GM18508 (cell line): ENCODE measurements at regions not wholly inside any gene's neighbourhood (a gene's known extent, or its start where the extent isn't known, plus 50 kb on each side); places are given as distances from the start of the nearest gene placed in this dataset.
A peak's percentile ranks its signal among the peaks of the same experiment; 100 is the strongest.
"Not testable (repeated sequence)": the region's sequence is repeated elsewhere in the genome, so short reads cannot be mapped to it uniquely, and the experiment has no call there.

Experiments used
- ATAC-seq: cut with Tn5 transposase; IDR thresholded peaks from one replicate; pipeline ENCODE4 v1.9.1; 2021; ENCODE audit warnings: moderate number of reproducible peaks; ENCODE audit not compliant: insufficient read depth, unreplicated experiment

GRCh38 chr4:11842620-11843263 lies 414.0 kb upstream of the HS3ST1 start:
- ATAC-seq, result no peak

DNA sequence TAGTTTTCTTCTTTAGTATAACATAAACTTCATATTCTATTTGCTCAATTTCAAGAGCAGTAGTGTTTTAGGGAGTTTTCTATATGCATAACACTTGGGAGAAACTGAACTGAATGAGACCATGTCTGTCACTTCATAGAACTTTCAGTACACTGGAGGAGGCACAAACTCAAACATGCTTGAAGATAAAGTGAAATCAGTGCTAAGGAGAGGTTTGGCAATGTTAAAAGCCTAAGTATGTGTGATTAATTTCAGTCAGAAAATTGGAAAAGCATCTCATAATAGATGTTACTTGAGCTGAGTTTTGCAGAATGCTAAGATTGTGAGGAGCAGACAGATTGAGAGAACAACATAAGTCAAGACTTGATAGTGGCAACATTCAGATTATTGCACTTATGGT lies 411.2 kb upstream of the HS3ST1 start:
- no peak for ATAC-seq

GRCh38 chr4:11831739-11832138 lies 403.0 kb upstream of the HS3ST1 start:
- ATAC-seq, result no peak

GRCh38 chr4:11824566-11824965 lies 395.9 kb upstream of the HS3ST1 start:
- no peak for ATAC-seq

- no peak for ATAC-seq
Measured at GRCh38 chr4:11821772-11822430, 393.2 kb upstream of the HS3ST1 start.

DNA sequence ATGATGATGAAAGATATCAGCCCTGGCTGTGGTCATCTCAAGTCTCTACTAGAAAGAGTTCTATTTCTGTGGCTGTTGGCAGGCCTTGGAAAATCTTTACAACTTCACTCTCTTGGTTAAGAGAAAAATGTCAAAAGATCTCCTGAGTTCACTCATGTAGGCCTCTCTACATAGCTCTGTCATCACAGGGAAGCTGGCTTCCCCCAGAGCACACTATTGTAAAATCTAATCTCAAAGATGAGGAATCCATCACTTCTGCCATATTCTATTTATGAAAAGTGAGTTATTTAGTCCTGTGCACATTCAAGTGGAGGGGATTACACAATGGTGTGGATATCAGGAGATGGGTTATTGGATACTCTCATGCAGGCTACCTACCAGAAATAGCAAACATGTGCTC lies 388.4 kb upstream of the HS3ST1 start:
- ATAC-seq, result no peak

- no peak for ATAC-seq
Measured at GRCh38 chr4:11814758-11815157, 386.1 kb upstream of the HS3ST1 start.

DNA sequence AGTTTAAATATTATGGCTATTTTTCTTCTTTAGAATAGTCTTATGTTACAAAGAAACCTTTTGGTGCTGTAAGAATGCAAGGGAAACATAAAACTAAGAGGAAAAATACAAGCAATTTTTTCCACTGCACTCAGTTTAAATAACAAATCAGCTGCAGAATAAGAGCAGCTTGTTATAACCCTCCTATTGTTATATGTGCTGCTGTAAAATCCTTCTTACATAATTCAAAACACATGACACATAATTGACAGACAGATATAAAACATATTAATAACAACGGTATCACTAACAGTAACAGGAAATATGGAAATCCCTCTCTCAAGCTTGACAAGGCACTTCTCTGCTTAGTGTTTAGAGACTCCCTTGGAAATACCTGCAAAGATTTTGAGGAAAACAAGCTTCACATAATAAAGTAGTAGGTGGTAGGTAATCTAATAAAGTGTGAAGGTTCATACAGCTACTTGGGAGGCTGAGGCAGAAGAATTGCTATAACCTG lies 385.3 kb upstream of the HS3ST1 start:
- no peak for ATAC-seq

DNA sequence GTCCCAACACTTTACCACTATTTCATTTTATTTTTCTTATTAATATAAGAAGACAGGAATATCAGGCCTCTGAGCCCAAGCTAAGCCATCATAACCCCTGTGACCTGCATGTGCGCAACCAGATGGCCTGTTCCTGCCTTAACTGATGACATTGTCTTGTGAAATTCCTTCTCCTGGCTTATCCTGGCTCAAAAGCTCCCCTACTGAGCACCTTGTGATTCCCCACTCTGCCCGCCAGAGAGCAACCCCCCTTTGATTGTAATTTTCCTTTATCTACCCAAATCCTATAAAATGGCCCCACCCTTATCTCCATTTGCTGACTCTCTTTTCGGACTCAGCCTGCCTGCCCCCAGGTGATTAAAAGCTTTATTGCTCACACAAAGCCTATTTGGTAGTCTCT lies 382.8 kb upstream of the HS3ST1 start:
- not testable (repeated sequence) for ATAC-seq

DNA sequence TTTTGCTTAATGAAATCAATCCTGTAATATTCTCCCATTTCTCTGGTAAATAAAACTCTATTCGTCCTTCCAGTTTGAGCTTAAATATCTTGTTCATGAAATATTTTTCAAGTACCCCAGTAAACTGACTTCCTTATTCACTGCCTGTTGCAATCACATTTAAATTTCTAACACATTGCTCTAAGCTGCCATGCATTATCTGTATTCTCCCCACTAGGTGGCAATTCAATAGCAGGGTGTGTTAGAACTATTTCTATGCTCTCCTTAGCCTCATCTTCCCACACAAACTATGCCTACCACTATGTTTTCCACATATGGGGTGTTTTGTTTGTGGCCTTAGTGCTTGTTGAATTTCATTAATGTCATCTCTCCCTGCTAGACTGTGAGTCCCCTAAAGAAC lies 377.1 kb upstream of the HS3ST1 start:
- ATAC-seq, result no peak

- ATAC-seq, result peak; percentile 97
Measured at GRCh38 chr4:11801466-11802446, 373.1 kb upstream of the HS3ST1 start.

GRCh38 chr4:11799196-11799595 lies 370.5 kb upstream of the HS3ST1 start:
- ATAC-seq, result no peak

DNA sequence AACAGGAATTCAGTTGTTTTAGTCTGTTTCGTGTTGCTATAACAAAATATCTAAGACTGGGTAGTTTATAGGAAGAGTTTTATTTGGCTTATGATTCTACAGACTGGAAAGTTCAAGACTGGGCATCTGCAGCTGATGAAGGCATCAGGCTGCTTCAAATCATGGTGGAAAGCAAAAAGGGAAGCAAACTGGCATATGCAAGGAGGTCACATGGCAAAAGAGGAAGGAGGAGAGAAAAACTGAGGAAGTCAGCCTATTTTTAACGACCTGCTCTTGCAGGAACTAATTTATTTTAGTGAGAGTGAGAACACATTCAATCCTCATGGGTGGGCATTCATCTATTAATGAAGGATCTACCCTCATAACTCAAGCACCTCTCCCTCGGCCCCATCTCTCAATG lies 363.1 kb upstream of the HS3ST1 start:
- no peak for ATAC-seq

DNA sequence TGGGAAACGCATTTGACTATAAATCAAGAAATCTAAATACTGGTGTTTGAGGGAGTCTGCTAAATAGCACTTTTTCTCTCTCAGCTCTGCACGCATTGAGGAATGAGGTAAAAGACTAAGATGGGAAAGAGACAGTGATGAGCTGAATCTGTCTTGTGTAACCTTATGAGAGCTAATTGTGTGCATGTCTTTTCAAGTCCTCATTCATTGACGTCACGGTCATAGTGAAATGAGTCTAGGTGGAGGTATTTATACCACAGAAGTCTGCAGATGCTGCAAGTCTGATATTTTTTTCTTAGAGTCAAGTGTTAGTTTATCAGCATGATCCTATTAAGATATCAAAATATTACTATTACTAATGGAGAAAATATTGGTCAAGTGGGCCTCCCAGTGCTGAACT lies 361.5 kb upstream of the HS3ST1 start:
- no peak for ATAC-seq

DNA sequence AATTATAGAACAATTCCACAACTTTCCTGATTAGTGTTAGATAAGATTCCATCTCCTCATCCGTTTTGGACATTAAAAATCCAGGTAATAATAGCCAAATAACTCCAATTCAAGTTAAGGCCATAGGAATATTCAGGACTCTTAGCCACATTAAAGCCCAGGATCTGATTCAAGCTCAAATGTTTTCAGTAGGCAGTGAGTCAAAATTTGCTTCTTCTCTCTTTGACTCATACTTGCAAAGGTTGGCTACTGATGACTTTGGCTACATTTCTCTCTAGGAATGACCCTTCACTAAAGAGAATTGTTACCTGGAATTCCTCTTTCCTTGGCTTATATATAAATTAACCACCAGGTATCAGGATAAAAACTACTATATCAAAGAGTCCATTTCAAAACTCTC lies 354.9 kb upstream of the HS3ST1 start:
- no peak for ATAC-seq

DNA sequence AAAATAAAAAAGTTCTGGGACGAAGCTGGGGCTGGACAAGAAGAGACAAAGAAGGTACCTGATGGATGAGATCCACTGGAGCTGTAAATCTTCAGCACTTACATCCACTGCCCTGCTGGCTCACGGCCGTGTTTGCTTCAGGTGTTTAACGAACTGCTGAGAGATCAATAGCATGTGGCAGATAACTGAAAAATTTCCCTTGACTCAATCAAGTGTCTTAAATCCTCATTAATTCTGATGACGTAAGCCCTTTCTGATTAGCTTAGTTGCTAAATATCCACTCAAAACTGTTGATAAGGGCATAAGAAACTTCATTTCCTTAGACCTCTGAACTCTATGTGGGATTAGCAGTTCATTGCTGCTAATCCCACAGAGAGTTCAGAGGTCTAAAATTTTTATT lies 354.2 kb upstream of the HS3ST1 start:
- no peak for ATAC-seq

- ATAC-seq, result no peak
Measured at GRCh38 chr4:11777447-11777846, 348.8 kb upstream of the HS3ST1 start.

DNA sequence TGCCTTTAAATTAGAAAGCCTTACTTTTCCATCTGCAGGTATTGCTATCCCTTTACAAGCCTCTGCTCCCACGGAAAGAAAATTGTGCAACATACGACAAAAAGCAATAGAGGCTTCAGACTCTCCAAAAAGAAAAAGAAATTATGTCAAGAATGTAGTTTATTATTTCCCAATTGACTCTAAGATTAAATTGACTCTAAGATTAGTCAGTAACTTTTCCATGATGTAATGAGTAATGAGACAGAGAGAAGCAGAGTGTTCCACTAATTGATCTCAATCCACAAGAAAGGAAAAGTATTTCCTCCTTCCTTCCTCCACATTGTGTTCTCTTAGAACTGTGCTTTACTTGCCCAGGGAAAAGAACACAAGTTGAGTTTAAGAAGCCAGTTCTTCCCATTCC lies 345.7 kb upstream of the HS3ST1 start:
- no peak for ATAC-seq

GRCh38 chr4:11773798-11774197 lies 345.1 kb upstream of the HS3ST1 start:
- no peak for ATAC-seq

GRCh38 chr4:11769434-11769833 lies 340.7 kb upstream of the HS3ST1 start:
- no peak for ATAC-seq
